GM12878 (cell line): ENCODE measurements at regions not wholly inside any gene's neighbourhood (a gene's known extent, or its start where the extent isn't known, plus 50 kb on each side); places are given as distances from the start of the nearest gene placed in this dataset.

ENCODE experiments used
- CHD2 ChIP-seq: IDR thresholded peaks from 2 replicates; pipeline ENCODE4 v1.6.1; 2011; ENCODE audit warnings: low read depth, low read length, improper control_type of control experiment, borderline replicate concordance
- EZH2 ChIP-seq: IDR thresholded peaks from 2 replicates; pipeline ENCODE4 v1.6.1; 2012; ENCODE audit warnings: low read depth, mild to moderate bottlenecking, control low read depth, inconsistent platforms, low read length, borderline replicate concordance; ENCODE audit not compliant: control insufficient read depth
- FOS ChIP-seq: IDR thresholded peaks from 3 replicates; pipeline ENCODE4 v1.6.1; 2011; ENCODE audit warnings: borderline replicate concordance; ENCODE audit not compliant: insufficient read length; ENCODE audit errors: extremely low read depth
- FOXM1 ChIP-seq: IDR thresholded peaks from 2 replicates; pipeline ENCODE4 v1.6.1; 2012; ENCODE audit warnings: low read depth, mild to moderate bottlenecking, inconsistent platforms, low read length, moderate library complexity
- JUND ChIP-seq: IDR thresholded peaks from 2 replicates; pipeline ENCODE4 v1.6.1; 2012; ENCODE audit warnings: low read depth, mild to moderate bottlenecking, low read length, improper control_type of control experiment, moderate library complexity
- RAD51 ChIP-seq: fragments of 450-650 bp; IDR thresholded peaks from 2 replicates; pipeline ENCODE4 v1.6.1; 2016; ENCODE audit warnings: moderate library complexity, mild to moderate bottlenecking, inconsistent platforms
- SUPT20H ChIP-seq: IDR thresholded peaks from 2 replicates; pipeline ENCODE4 v1.6.1; 2011; ENCODE audit warnings: low read depth, mild to moderate bottlenecking, low read length, moderate library complexity, borderline replicate concordance; ENCODE audit not compliant: control insufficient read depth
- TARDBP ChIP-seq: IDR thresholded peaks from 2 replicates; pipeline ENCODE4 v1.6.1; 2016; ENCODE audit warnings: borderline replicate concordance
- ZNF24 ChIP-seq: fragments of 450-650 bp; IDR thresholded peaks from 2 replicates; pipeline ENCODE4 v1.6.1; 2017; ENCODE audit warnings: antibody characterized with exemption, mild to moderate bottlenecking
- TF ChIP-seq, protein P1 (sequence below): IDR thresholded peaks from 2 replicates; pipeline ENCODE4 v1.6.1; 2011; ENCODE audit warnings: low read depth, low read length, improper control_type of control experiment, borderline replicate concordance
- TF ChIP-seq, protein P2 (sequence below), 3 experiments: IDR thresholded peaks in 2 of 3; conservative IDR thresholded peaks in 1 of 3; 2 replicates each; pipeline ENCODE4 v1.5.1; 2011; ENCODE audit warnings: low read depth in 3 of 3, low read length in 3 of 3, mild to moderate bottlenecking in 3 of 3, control low read depth in 2 of 3, moderate library complexity in 2 of 3, inconsistent platforms in 1 of 3, mixed read lengths in 1 of 3; ENCODE audit not compliant: control insufficient read depth in 2 of 3, insufficient read depth in 1 of 3; ENCODE audit errors: extremely low read depth in 1 of 3
- TF ChIP-seq, protein P3 (sequence below): IDR thresholded peaks from 2 replicates; pipeline ENCODE4 v1.6.1; 2011; ENCODE audit warnings: borderline replicate concordance, low read depth, mild to moderate bottlenecking, moderate library complexity, low read length; ENCODE audit not compliant: insufficient read depth, poor library complexity, severe bottlenecking

DNA sequence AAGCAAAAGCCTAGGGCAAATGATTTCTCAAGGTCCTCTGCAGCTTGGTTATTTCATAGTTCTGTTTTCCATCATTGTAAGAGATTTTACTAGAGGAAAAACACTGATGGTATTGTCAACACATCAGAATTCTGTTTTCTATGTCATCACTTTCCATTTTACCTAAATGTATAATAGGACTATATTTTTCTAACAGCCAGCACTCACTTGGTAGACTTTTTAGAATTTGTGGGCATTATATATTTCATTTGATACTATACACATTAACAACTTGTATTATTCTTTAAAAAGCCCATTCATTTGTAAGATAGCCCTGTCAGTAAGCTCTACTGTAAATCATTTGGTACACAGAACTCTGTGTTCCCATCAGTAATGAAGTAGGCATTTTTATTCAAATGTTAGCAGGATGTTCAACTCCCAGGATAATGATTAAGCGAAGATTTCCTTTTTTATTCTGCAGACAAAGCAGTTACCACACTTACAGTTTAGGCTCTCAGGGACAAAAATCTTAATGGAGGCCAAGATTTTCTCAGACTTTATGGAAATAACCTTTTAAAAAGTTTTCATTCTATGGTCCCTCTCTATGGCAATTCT, 143.6 kb upstream of the TEX13C start:
- TF ChIP-seq EZH2 (no peak), CHD2 (no peak), RAD51 (no peak), JUND (no peak), SUPT20H (no peak), FOS (no peak), TARDBP (no peak), FOXM1 (no peak), ZNF24 (no peak)
- TF ChIP-seq, protein P1, sequence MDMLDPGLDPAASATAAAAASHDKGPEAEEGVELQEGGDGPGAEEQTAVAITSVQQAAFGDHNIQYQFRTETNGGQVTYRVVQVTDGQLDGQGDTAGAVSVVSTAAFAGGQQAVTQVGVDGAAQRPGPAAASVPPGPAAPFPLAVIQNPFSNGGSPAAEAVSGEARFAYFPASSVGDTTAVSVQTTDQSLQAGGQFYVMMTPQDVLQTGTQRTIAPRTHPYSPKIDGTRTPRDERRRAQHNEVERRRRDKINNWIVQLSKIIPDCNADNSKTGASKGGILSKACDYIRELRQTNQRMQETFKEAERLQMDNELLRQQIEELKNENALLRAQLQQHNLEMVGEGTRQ: no peak
- TF ChIP-seq, protein P2, sequence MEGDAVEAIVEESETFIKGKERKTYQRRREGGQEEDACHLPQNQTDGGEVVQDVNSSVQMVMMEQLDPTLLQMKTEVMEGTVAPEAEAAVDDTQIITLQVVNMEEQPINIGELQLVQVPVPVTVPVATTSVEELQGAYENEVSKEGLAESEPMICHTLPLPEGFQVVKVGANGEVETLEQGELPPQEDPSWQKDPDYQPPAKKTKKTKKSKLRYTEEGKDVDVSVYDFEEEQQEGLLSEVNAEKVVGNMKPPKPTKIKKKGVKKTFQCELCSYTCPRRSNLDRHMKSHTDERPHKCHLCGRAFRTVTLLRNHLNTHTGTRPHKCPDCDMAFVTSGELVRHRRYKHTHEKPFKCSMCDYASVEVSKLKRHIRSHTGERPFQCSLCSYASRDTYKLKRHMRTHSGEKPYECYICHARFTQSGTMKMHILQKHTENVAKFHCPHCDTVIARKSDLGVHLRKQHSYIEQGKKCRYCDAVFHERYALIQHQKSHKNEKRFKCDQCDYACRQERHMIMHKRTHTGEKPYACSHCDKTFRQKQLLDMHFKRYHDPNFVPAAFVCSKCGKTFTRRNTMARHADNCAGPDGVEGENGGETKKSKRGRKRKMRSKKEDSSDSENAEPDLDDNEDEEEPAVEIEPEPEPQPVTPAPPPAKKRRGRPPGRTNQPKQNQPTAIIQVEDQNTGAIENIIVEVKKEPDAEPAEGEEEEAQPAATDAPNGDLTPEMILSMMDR (IDR thresholded peaks at IDR 0.05 in 2 of 3, conservative IDR thresholded peaks at IDR 0.05 in 1 of 3; ENCODE audit: control insufficient read depth in 2 of 3, extremely low read depth in 1 of 3, insufficient read depth in 1 of 3, low read depth in 3 of 3, low read length in 3 of 3): no peak
- TF ChIP-seq, protein P3, sequence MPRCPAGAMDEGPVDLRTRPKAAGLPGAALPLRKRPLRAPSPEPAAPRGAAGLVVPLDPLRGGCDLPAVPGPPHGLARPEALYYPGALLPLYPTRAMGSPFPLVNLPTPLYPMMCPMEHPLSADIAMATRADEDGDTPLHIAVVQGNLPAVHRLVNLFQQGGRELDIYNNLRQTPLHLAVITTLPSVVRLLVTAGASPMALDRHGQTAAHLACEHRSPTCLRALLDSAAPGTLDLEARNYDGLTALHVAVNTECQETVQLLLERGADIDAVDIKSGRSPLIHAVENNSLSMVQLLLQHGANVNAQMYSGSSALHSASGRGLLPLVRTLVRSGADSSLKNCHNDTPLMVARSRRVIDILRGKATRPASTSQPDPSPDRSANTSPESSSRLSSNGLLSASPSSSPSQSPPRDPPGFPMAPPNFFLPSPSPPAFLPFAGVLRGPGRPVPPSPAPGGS: no peak
